ENCODE measurements at regions not wholly inside any gene's neighbourhood (a gene's known extent, or its start where the extent isn't known, plus 50 kb on each side); places are given as distances from the start of the nearest gene placed in this dataset.

DNA sequence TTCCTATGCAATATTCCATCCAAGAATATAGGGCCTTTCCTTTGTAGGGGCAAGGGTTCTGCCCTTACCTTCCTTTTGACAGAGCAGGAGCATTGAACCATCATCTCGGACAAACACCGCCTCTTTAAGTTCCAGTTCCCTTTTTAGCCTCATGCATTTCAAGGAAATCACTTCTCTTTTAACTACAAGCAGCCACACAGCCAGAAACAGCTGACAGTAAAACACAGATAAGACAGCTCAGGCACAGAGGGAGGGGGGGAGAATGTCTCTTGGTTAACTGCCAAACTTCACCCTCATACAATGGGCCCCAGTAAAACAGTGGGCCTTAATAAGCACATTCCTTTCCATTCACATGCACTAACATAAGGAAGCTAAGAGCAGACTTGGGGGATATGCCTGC, 648.3 kb downstream of the GABRG1 start:
- TF ChIP-seq, protein P1, sequence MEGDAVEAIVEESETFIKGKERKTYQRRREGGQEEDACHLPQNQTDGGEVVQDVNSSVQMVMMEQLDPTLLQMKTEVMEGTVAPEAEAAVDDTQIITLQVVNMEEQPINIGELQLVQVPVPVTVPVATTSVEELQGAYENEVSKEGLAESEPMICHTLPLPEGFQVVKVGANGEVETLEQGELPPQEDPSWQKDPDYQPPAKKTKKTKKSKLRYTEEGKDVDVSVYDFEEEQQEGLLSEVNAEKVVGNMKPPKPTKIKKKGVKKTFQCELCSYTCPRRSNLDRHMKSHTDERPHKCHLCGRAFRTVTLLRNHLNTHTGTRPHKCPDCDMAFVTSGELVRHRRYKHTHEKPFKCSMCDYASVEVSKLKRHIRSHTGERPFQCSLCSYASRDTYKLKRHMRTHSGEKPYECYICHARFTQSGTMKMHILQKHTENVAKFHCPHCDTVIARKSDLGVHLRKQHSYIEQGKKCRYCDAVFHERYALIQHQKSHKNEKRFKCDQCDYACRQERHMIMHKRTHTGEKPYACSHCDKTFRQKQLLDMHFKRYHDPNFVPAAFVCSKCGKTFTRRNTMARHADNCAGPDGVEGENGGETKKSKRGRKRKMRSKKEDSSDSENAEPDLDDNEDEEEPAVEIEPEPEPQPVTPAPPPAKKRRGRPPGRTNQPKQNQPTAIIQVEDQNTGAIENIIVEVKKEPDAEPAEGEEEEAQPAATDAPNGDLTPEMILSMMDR (conservative IDR thresholded peaks at IDR 0.05 in 1 of 2, IDR thresholded peaks at IDR 0.05 in 1 of 2; ENCODE audit: low read depth in 1 of 2, low read length in 2 of 2), result no peak
- no peak for TF ChIP-seq EZH2 (IDR thresholded peaks at IDR 0.05; ENCODE audit: low read length, missing control alignments)

Measured in fibroblast of lung (primary cell).